ENCODE measurements at regions not wholly inside any gene's neighbourhood (a gene's known extent, or its start where the extent isn't known, plus 50 kb on each side); places are given as distances from the start of the nearest gene placed in this dataset.
"Not testable (repeated sequence)": the region's sequence is repeated elsewhere in the genome, so short reads cannot be mapped to it uniquely, and the experiment has no call there.

- TF ChIP-seq CTCF, EZH2, EZH2phosphoT487 (IDR thresholded peaks at IDR 0.05): not testable (repeated sequence)
Measured at GRCh38 chrX:26911785-26912184, 551.4 kb downstream of the PPP4R3C start.

All from neural progenitor cell (in vitro differentiated cells).